ENCODE measurements at regions not wholly inside any gene's neighbourhood (a gene's known extent, or its start where the extent isn't known, plus 50 kb on each side); places are given as distances from the start of the nearest gene placed in this dataset.

GRCh38 chr4:185878633-185879032 is 66.6 kb upstream of the SORBS2 start:
- Histone ChIP-seq H3K9ac (replicated peaks in 1 of 4; ENCODE audit: extremely low read depth in 1 of 4, low read depth in 3 of 4, low read length in 3 of 4) (no peak overlapping the region), H4K5ac (ENCODE audit: insufficient read length, low read depth, low read length) (no peak overlapping the region), H2BK12ac (ENCODE audit: low read depth, low read length) (peak overlapping the region; percentile 72; the same call in 1 of the 2 replicates), H4K8ac (ENCODE audit: extremely low read depth, insufficient read depth, low read length) (peak overlapping the region; percentile 76), H3K56ac (replicated peaks; ENCODE audit: insufficient read length, low read depth, low read length) (no peak overlapping the region), H3K18ac (ENCODE audit: extremely low read depth, low read length) (peak overlapping the region; percentile 72), H3K36me3 (ENCODE audit: control insufficient read depth in 2 of 4, insufficient read depth in 4 of 4, low read length in 3 of 4) (no peaks in the 10 kb centered on the region), H3K79me1 (ENCODE audit: low read depth, low read length) (no peaks in the 10 kb centered on the region), H4K20me1 (replicated peaks in 1 of 2; ENCODE audit: control insufficient read depth in 1 of 2, insufficient read depth in 2 of 2, low read length in 2 of 2) (no peaks in the 10 kb centered on the region), H3K23ac (ENCODE audit: insufficient read length) (no peak overlapping the region), H2BK20ac (ENCODE audit: low read length) (peak overlapping the region; percentile 23; the same call in 1 of the 2 replicates), H3K9me3 (ENCODE audit: insufficient read depth in 2 of 2, low read depth in 1 of 2, low read length in 1 of 2) (no peaks in the 10 kb centered on the region), H2BK5ac (ENCODE audit: low read depth, low read length) (peak overlapping the region; percentile 26; the same call in 1 of the 2 replicates), H2BK15ac (ENCODE audit: low read length) (peak overlapping the region; percentile 62; the same call in 1 of the 2 replicates), H3K79me2 (ENCODE audit: control insufficient read depth in 1 of 2, insufficient read depth in 2 of 2, low read length in 2 of 2) (no peaks in the 10 kb centered on the region), H3K4ac (replicated peaks; ENCODE audit: insufficient read length, low read depth, low read length) (no peak overlapping the region), H3K4me1 (replicated peaks in 1 of 4; ENCODE audit: control insufficient read depth in 3 of 4, insufficient read depth in 4 of 4, low read length in 3 of 4) (peaks cover 0 to 4% (median 2%) of the 10 kb centered on the region in 4 experiments; a peak in 3 of 7 replicates), H3K23me2 (ENCODE audit: low read depth, low read length) (no peaks in the 10 kb centered on the region), H3K27ac (ENCODE audit: low read depth, low read length) (no peak overlapping the region), H3K27me3 (replicated peaks in 1 of 4; ENCODE audit: control insufficient read depth in 3 of 4, extremely low read depth in 1 of 4, insufficient read depth in 3 of 4, low read length in 3 of 4) (no peaks in the 10 kb centered on the region), H4K91ac (replicated peaks; ENCODE audit: insufficient read length, low read length) (peak overlapping the region; percentile 75), H2AFZ (ENCODE audit: low read length) (peak overlapping the region; percentile 6; the same call in 1 of the 2 replicates), H2AK5ac (ENCODE audit: low read depth, low read length) (peak overlapping the region; percentile 78; the same call in 1 of the 2 replicates), H3K4me3 (ENCODE audit: extremely low read depth in 1 of 4, insufficient read depth in 2 of 4, low read depth in 3 of 4, low read length in 4 of 4) (no peak overlapping the region), H3K14ac (ENCODE audit: insufficient read length) (no peak overlapping the region), H3K4me2 (ENCODE audit: insufficient read depth in 1 of 2, low read depth in 2 of 2, low read length in 2 of 2) (no peak overlapping the region), H2BK120ac (replicated peaks; ENCODE audit: low read depth, low read length) (no peak overlapping the region)
- no peak for FAIRE-seq
- ChIA-PET POLR2A (ENCODE audit: partially characterized antibody) (no interaction called here), CTCF (ENCODE audit: partially characterized antibody) (no interaction called here)
- DNase-seq (ENCODE audit: low read depth in 1 of 2, low spot score in 2 of 2): no peak
- WGBS, 2 experiments (ENCODE audit: extremely low coverage in 1 of 2, insufficient coverage in 1 of 2, insufficient read length in 1 of 2, insufficient replicate concordance in 2 of 2, low coverage in 1 of 2, low lambda C conversion rate in 2 of 2, missing lambda C conversion rate in 1 of 2): 85% methylated on average over 14 of the region's 14 CpGs; no CpG with 5 or more reads in 1 of the 2 experiments
- TF ChIP-seq KDM5A (IDR thresholded peaks at IDR 0.05; ENCODE audit: low read length) (no peak), SIX5 (IDR thresholded peaks at IDR 0.05; ENCODE audit: low read depth, low read length) (no peak), SP2 (IDR thresholded peaks at IDR 0.05; ENCODE audit: low read length) (no peak), HDAC6 (IDR thresholded peaks at IDR 0.05; ENCODE audit: low read depth, low read length) (no peak)

Data from H1 (cell line).